RWPE2 (cell line): ENCODE measurements at regions not wholly inside any gene's neighbourhood (a gene's known extent, or its start where the extent isn't known, plus 50 kb on each side); places are given as distances from the start of the nearest gene placed in this dataset.

ENCODE experiments used
- ATAC-seq: fragments of 200-7000 bp; cut with Tn5 transposase; 3 replicates; pipeline ENCODE4 v1.9.1; 2021; ENCODE audit warnings: low read depth
- DNase-seq: peaks from one replicate; pipeline ENCODE4 v3.0.0-alpha.2; 2020; ENCODE audit warnings: low spot score
- H3K27ac ChIP-seq: fragments of 450-650 bp; 2 replicates; pipeline ENCODE4 v1.5.1; 2017; ENCODE audit warnings: mild to moderate bottlenecking; ENCODE audit not compliant: poor library complexity, severe bottlenecking
- H3K27me3 ChIP-seq: fragments of 250-450 bp; sonication (Bioruptor Pico); 2 replicates; pipeline ENCODE4 v1.5.1; 2021; ENCODE audit warnings: mild to moderate bottlenecking, moderate library complexity; ENCODE audit not compliant: insufficient read depth, poor library complexity, severe bottlenecking
- H3K36me3 ChIP-seq: fragments of 250-450 bp; sonication (Bioruptor Pico); 2 replicates; pipeline ENCODE4 v1.5.1; 2020; ENCODE audit warnings: low read depth, mild to moderate bottlenecking, moderate library complexity
- H3K4me1 ChIP-seq: fragments of 250-450 bp; sonication (Bioruptor Pico); 2 replicates; pipeline ENCODE4 v1.5.1; 2021; ENCODE audit warnings: mild to moderate bottlenecking, moderate library complexity; ENCODE audit not compliant: insufficient read depth, poor library complexity, severe bottlenecking
- H3K4me3 ChIP-seq: fragments of 250-450 bp; sonication (Bioruptor Pico); 2 replicates; pipeline ENCODE4 v1.5.1; 2021; ENCODE audit warnings: mild to moderate bottlenecking, moderate library complexity; ENCODE audit not compliant: severe bottlenecking
- H3K9me3 ChIP-seq: fragments of 250-450 bp; sonication (Bioruptor Pico); 2 replicates; pipeline ENCODE4 v1.5.1; 2021; ENCODE audit warnings: mild to moderate bottlenecking, moderate library complexity; ENCODE audit not compliant: severe bottlenecking
- TF ChIP-seq, protein P1 (sequence below): fragments of 450-650 bp; IDR thresholded peaks from one replicate; pipeline ENCODE4 v1.5.1; 2017; ENCODE audit warnings: mild to moderate bottlenecking, moderate library complexity; ENCODE audit not compliant: poor library complexity, severe bottlenecking

- TF ChIP-seq, protein P1, sequence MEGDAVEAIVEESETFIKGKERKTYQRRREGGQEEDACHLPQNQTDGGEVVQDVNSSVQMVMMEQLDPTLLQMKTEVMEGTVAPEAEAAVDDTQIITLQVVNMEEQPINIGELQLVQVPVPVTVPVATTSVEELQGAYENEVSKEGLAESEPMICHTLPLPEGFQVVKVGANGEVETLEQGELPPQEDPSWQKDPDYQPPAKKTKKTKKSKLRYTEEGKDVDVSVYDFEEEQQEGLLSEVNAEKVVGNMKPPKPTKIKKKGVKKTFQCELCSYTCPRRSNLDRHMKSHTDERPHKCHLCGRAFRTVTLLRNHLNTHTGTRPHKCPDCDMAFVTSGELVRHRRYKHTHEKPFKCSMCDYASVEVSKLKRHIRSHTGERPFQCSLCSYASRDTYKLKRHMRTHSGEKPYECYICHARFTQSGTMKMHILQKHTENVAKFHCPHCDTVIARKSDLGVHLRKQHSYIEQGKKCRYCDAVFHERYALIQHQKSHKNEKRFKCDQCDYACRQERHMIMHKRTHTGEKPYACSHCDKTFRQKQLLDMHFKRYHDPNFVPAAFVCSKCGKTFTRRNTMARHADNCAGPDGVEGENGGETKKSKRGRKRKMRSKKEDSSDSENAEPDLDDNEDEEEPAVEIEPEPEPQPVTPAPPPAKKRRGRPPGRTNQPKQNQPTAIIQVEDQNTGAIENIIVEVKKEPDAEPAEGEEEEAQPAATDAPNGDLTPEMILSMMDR, result no peak
- Histone ChIP-seq H3K27ac (no peak overlapping the region), H3K4me1 (no peaks in the 10 kb centered on the region), H3K27me3 (peaks cover 47% of the 10 kb centered on the region), H3K36me3 (no peaks in the 10 kb centered on the region), H3K9me3 (no peaks in the 10 kb centered on the region), H3K4me3 (no peak overlapping the region)
- ATAC-seq, result no peak
- DNase-seq, result no peak
Measured at GRCh38 chr11:20211691-20212090, 51.4 kb upstream of the DBX1 start.
